ENCODE measurements at regions not wholly inside any gene's neighbourhood (a gene's known extent, or its start where the extent isn't known, plus 50 kb on each side); places are given as distances from the start of the nearest gene placed in this dataset.

GRCh38 chr15:36284911-36285310 lies 294.5 kb upstream of the CDIN1 start:
- H3K79me2 ChIP-seq (ENCODE audit: control insufficient read depth, insufficient read depth, low read length, unreplicated experiment), result no peaks in the 10 kb centered on the region
- H3K27ac ChIP-seq (ENCODE audit: low read depth, low read length), result no peak overlapping the region
- no peaks in the 10 kb centered on the region for H3K27me3 ChIP-seq (ENCODE audit: insufficient read depth, low read length)
- H3K4me1 ChIP-seq (ENCODE audit: control insufficient read depth, insufficient read depth, low read length, unreplicated experiment), result no peaks in the 10 kb centered on the region
- no peak overlapping the region for H2AFZ ChIP-seq (ENCODE audit: low read length, unreplicated experiment)
- H3K36me3 ChIP-seq (ENCODE audit: insufficient read depth, low read length), result no peaks in the 10 kb centered on the region
- H3K4me3 ChIP-seq (ENCODE audit: low read depth, low read length), result no peak overlapping the region

DNA sequence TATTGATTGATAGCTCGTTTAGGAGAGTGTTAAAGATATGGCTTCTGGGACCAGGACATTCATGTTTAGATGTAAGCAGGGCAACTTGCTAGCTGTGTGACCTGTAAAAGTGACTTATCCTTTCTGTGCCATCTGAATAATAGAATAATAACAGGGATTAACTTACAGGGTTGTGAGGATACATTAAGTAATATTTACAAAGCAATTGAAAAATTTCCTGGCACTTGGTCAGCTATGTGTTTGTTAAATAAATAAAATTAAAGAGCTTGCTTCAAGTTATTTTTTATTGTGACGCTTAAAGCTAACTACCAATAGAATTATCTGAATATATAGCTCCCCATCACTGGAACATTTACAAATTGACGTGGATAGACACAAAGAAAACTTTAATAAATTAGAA lies 287.9 kb upstream of the CDIN1 start:
- Histone ChIP-seq H3K27ac (ENCODE audit: low read depth, low read length) (no peak overlapping the region), H2AFZ (ENCODE audit: low read length, unreplicated experiment) (no peak overlapping the region), H3K4me3 (ENCODE audit: low read depth, low read length) (no peak overlapping the region), H3K36me3 (ENCODE audit: insufficient read depth, low read length) (no peaks in the 10 kb centered on the region), H3K27me3 (ENCODE audit: insufficient read depth, low read length) (no peaks in the 10 kb centered on the region), H3K79me2 (ENCODE audit: control insufficient read depth, insufficient read depth, low read length, unreplicated experiment) (no peaks in the 10 kb centered on the region), H3K4me1 (ENCODE audit: control insufficient read depth, insufficient read depth, low read length, unreplicated experiment) (no peaks in the 10 kb centered on the region)

DNA sequence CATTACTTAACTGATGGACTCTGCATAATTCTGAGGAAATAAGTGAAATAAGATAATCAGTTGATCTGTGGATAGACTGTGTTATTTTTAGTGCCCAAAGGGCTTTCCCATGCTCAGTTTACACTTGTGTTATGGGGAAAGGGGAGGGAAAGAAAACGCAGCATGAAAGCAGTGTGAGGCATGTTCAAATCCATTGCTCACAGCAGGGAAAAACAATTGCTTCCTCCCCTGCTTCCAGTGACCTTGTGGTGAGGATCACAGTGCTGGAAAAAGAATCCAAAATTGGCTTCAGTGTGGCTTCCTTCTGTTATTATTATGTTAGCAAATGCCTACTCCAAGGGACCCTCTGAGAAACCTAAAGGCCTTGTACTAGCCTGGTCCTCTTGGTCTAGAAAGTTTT lies 285.1 kb upstream of the CDIN1 start:
- Histone ChIP-seq H3K79me2 (ENCODE audit: control insufficient read depth, insufficient read depth, low read length, unreplicated experiment) (no peaks in the 10 kb centered on the region), H3K27me3 (ENCODE audit: insufficient read depth, low read length) (no peaks in the 10 kb centered on the region), H3K27ac (ENCODE audit: low read depth, low read length) (no peak overlapping the region), H2AFZ (ENCODE audit: low read length, unreplicated experiment) (no peak overlapping the region), H3K4me1 (ENCODE audit: control insufficient read depth, insufficient read depth, low read length, unreplicated experiment) (no peaks in the 10 kb centered on the region), H3K36me3 (ENCODE audit: insufficient read depth, low read length) (no peaks in the 10 kb centered on the region), H3K4me3 (ENCODE audit: low read depth, low read length) (no peak overlapping the region)

GRCh38 chr15:36301947-36302346 lies 277.5 kb upstream of the CDIN1 start:
- Histone ChIP-seq H3K4me1 (ENCODE audit: control insufficient read depth, insufficient read depth, low read length, unreplicated experiment) (no peaks in the 10 kb centered on the region), H2AFZ (ENCODE audit: low read length, unreplicated experiment) (no peak overlapping the region), H3K27ac (ENCODE audit: low read depth, low read length) (no peak overlapping the region), H3K27me3 (ENCODE audit: insufficient read depth, low read length) (no peaks in the 10 kb centered on the region), H3K79me2 (ENCODE audit: control insufficient read depth, insufficient read depth, low read length, unreplicated experiment) (no peaks in the 10 kb centered on the region), H3K36me3 (ENCODE audit: insufficient read depth, low read length) (no peaks in the 10 kb centered on the region), H3K4me3 (ENCODE audit: low read depth, low read length) (no peak overlapping the region)

DNA sequence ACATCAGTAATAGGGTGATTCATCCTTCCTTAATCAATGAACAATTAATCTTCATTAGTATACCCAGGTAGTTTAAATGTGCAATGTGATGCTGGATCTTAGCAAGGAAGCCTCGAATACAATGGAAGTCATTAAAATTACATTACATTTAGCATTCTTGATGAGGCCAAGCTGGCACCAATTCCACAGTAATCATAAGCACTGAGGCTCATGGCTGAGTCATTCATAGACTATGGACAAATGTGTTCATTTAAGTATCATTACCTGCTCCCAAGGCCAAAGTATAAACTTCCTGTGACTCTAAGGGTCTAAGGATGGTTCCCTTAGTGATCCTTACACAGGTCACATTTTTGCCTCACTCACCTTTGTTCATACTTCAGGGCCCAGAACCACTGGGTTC lies 266.4 kb upstream of the CDIN1 start:
- H3K36me3 ChIP-seq (ENCODE audit: insufficient read depth, low read length), result no peaks in the 10 kb centered on the region
- H3K27ac ChIP-seq (ENCODE audit: low read depth, low read length), result no peak overlapping the region
- no peak overlapping the region for H2AFZ ChIP-seq (ENCODE audit: low read length, unreplicated experiment)
- H3K79me2 ChIP-seq (ENCODE audit: control insufficient read depth, insufficient read depth, low read length, unreplicated experiment), result no peaks in the 10 kb centered on the region
- no peaks in the 10 kb centered on the region for H3K4me1 ChIP-seq (ENCODE audit: control insufficient read depth, insufficient read depth, low read length, unreplicated experiment)
- no peaks in the 10 kb centered on the region for H3K27me3 ChIP-seq (ENCODE audit: insufficient read depth, low read length)
- H3K4me3 ChIP-seq (ENCODE audit: low read depth, low read length), result no peak overlapping the region

GRCh38 chr15:36313736-36314280 lies 265.6 kb upstream of the CDIN1 start:
- H3K27ac ChIP-seq (ENCODE audit: low read depth, low read length), result no peak overlapping the region
- H2AFZ ChIP-seq (ENCODE audit: low read length, unreplicated experiment), result no peak overlapping the region
- H3K4me1 ChIP-seq (ENCODE audit: control insufficient read depth, insufficient read depth, low read length, unreplicated experiment), result no peaks in the 10 kb centered on the region
- no peaks in the 10 kb centered on the region for H3K79me2 ChIP-seq (ENCODE audit: control insufficient read depth, insufficient read depth, low read length, unreplicated experiment)
- no peaks in the 10 kb centered on the region for H3K36me3 ChIP-seq (ENCODE audit: insufficient read depth, low read length)
- no peaks in the 10 kb centered on the region for H3K27me3 ChIP-seq (ENCODE audit: insufficient read depth, low read length)
- no peak overlapping the region for H3K4me3 ChIP-seq (ENCODE audit: low read depth, low read length)

DNA sequence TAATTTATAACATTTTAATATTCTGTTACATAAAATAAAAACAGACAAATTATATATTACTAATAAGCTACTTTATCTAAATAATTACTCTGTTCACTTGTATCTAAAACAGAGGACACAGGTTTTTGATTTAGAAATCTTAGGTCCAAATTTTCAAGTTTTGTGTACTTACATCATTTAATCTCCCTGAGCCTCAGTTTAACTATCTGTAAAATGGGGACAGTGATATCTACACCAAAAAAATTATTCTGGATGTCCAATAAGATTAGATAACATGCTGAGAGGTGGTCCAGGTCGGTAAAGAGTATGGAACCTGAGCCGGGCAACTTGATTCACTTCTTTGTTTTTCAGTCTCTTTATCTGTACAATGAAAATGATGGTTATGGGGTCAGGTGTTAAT lies 263.8 kb upstream of the CDIN1 start:
- no peak overlapping the region for H3K4me3 ChIP-seq (ENCODE audit: low read depth, low read length)
- no peak overlapping the region for H2AFZ ChIP-seq (ENCODE audit: low read length, unreplicated experiment)
- no peaks in the 10 kb centered on the region for H3K36me3 ChIP-seq (ENCODE audit: insufficient read depth, low read length)
- H3K79me2 ChIP-seq (ENCODE audit: control insufficient read depth, insufficient read depth, low read length, unreplicated experiment), result no peaks in the 10 kb centered on the region
- no peaks in the 10 kb centered on the region for H3K4me1 ChIP-seq (ENCODE audit: control insufficient read depth, insufficient read depth, low read length, unreplicated experiment)
- no peaks in the 10 kb centered on the region for H3K27me3 ChIP-seq (ENCODE audit: insufficient read depth, low read length)
- H3K27ac ChIP-seq (ENCODE audit: low read depth, low read length), result no peak overlapping the region

GRCh38 chr15:36323615-36324014 lies 255.8 kb upstream of the CDIN1 start:
- Histone ChIP-seq H3K36me3 (ENCODE audit: insufficient read depth, low read length) (no peaks in the 10 kb centered on the region), H3K4me3 (ENCODE audit: low read depth, low read length) (no peak overlapping the region), H3K27me3 (ENCODE audit: insufficient read depth, low read length) (no peaks in the 10 kb centered on the region), H3K27ac (ENCODE audit: low read depth, low read length) (no peak overlapping the region), H3K79me2 (ENCODE audit: control insufficient read depth, insufficient read depth, low read length, unreplicated experiment) (no peaks in the 10 kb centered on the region), H2AFZ (ENCODE audit: low read length, unreplicated experiment) (no peak overlapping the region), H3K4me1 (ENCODE audit: control insufficient read depth, insufficient read depth, low read length, unreplicated experiment) (no peaks in the 10 kb centered on the region)

GRCh38 chr15:36325206-36325605 lies 254.2 kb upstream of the CDIN1 start:
- no peaks in the 10 kb centered on the region for H3K36me3 ChIP-seq (ENCODE audit: insufficient read depth, low read length)
- H3K79me2 ChIP-seq (ENCODE audit: control insufficient read depth, insufficient read depth, low read length, unreplicated experiment), result no peaks in the 10 kb centered on the region
- H3K4me1 ChIP-seq (ENCODE audit: control insufficient read depth, insufficient read depth, low read length, unreplicated experiment), result no peaks in the 10 kb centered on the region
- no peak overlapping the region for H3K4me3 ChIP-seq (ENCODE audit: low read depth, low read length)
- H2AFZ ChIP-seq (ENCODE audit: low read length, unreplicated experiment), result no peak overlapping the region
- H3K27me3 ChIP-seq (ENCODE audit: insufficient read depth, low read length), result no peaks in the 10 kb centered on the region
- no peak overlapping the region for H3K27ac ChIP-seq (ENCODE audit: low read depth, low read length)

- Histone ChIP-seq H3K36me3 (ENCODE audit: insufficient read depth, low read length) (no peaks in the 10 kb centered on the region), H3K79me2 (ENCODE audit: control insufficient read depth, insufficient read depth, low read length, unreplicated experiment) (no peaks in the 10 kb centered on the region), H2AFZ (ENCODE audit: low read length, unreplicated experiment) (no peak overlapping the region), H3K4me3 (ENCODE audit: low read depth, low read length) (no peak overlapping the region), H3K27me3 (ENCODE audit: insufficient read depth, low read length) (no peaks in the 10 kb centered on the region), H3K4me1 (ENCODE audit: control insufficient read depth, insufficient read depth, low read length, unreplicated experiment) (peaks cover 10% of the 10 kb centered on the region), H3K27ac (ENCODE audit: low read depth, low read length) (no peak overlapping the region)
These were observed 249.8 kb upstream of the CDIN1 start for GRCh38 chr15:36329592-36329991.

GRCh38 chr15:36330598-36330997 lies 248.8 kb upstream of the CDIN1 start:
- Histone ChIP-seq H3K36me3 (ENCODE audit: insufficient read depth, low read length) (no peaks in the 10 kb centered on the region), H3K79me2 (ENCODE audit: control insufficient read depth, insufficient read depth, low read length, unreplicated experiment) (no peaks in the 10 kb centered on the region), H2AFZ (ENCODE audit: low read length, unreplicated experiment) (peak overlapping the region; percentile 73), H3K4me3 (ENCODE audit: low read depth, low read length) (no peak overlapping the region), H3K27ac (ENCODE audit: low read depth, low read length) (no peak overlapping the region), H3K4me1 (ENCODE audit: control insufficient read depth, insufficient read depth, low read length, unreplicated experiment) (peaks cover 10% of the 10 kb centered on the region), H3K27me3 (ENCODE audit: insufficient read depth, low read length) (no peaks in the 10 kb centered on the region)
